ENCODE measurements at regions not wholly inside any gene's neighbourhood (a gene's known extent, or its start where the extent isn't known, plus 50 kb on each side); places are given as distances from the start of the nearest gene placed in this dataset.
"Not testable (repeated sequence)": the region's sequence is repeated elsewhere in the genome, so short reads cannot be mapped to it uniquely, and the experiment has no call there.

GRCh38 chr2:36287363-36288275 is 68.0 kb upstream of the CRIM1 start:
- Histone ChIP-seq H3K9me2 (replicated peaks; ENCODE audit: control insufficient read depth, low read length) (no peaks in the 10 kb centered on the region), H3K4me2 (ENCODE audit: low read length) (no peak overlapping the region), H4K20me1 (ENCODE audit: control insufficient read depth, insufficient read depth, low read depth, low read length) (no peaks in the 10 kb centered on the region), H3K79me2 (ENCODE audit: control insufficient read depth, low read length) (no peaks in the 10 kb centered on the region), H3F3A (ENCODE audit: control insufficient read depth, insufficient read depth) (no peaks in the 10 kb centered on the region), H3K27me3 (ENCODE audit: control insufficient read depth, low read length) (no peaks in the 10 kb centered on the region), H3K9me3 (ENCODE audit: control insufficient read depth, insufficient read depth, low read length) (no peaks in the 10 kb centered on the region), H3K36me3 (ENCODE audit: control insufficient read depth, low read length) (no peaks in the 10 kb centered on the region), H3K4me3 (ENCODE audit: low read length) (no peak overlapping the region), H3K4me1 (ENCODE audit: control insufficient read depth, low read length) (no peaks in the 10 kb centered on the region), H3K27ac (ENCODE audit: low read depth, low read length) (no peak overlapping the region)
- TF ChIP-seq EZH2phosphoT487 (IDR thresholded peaks at IDR 0.05; ENCODE audit: borderline replicate concordance, low read length) (no peak), CTCF (IDR thresholded peaks at IDR 0.05; ENCODE audit: low read depth, low read length, poor library complexity, severe bottlenecking) (no peak)

- not testable (repeated sequence) for H3K9me2 ChIP-seq (replicated peaks; ENCODE audit: control insufficient read depth, low read length); H3K79me2 ChIP-seq (ENCODE audit: control insufficient read depth, low read length); H3K4me3 ChIP-seq (ENCODE audit: low read length); H3K36me3 ChIP-seq (ENCODE audit: control insufficient read depth, low read length); H4K20me1 ChIP-seq (ENCODE audit: control insufficient read depth, insufficient read depth, low read depth, low read length); H3K4me2 ChIP-seq (ENCODE audit: low read length); H3F3A ChIP-seq (ENCODE audit: control insufficient read depth, insufficient read depth); H3K9me3 ChIP-seq (ENCODE audit: control insufficient read depth, insufficient read depth, low read length); H3K27ac ChIP-seq (ENCODE audit: low read depth, low read length); H3K27me3 ChIP-seq (ENCODE audit: control insufficient read depth, low read length); H3K4me1 ChIP-seq (ENCODE audit: control insufficient read depth, low read length)
Measured at GRCh38 chr2:36279506-36279905, 76.1 kb upstream of the CRIM1 start.

GRCh38 chr2:36277881-36278523 is 77.6 kb upstream of the CRIM1 start:
- H3K9me2 ChIP-seq (replicated peaks; ENCODE audit: control insufficient read depth, low read length) = no peaks in the 10 kb centered on the region
- no peak overlapping the region for H3K27ac ChIP-seq (ENCODE audit: low read depth, low read length)
- no peak overlapping the region for H3K4me2 ChIP-seq (ENCODE audit: low read length)
- no peaks in the 10 kb centered on the region for H4K20me1 ChIP-seq (ENCODE audit: control insufficient read depth, insufficient read depth, low read depth, low read length)
- no peaks in the 10 kb centered on the region for H3K4me1 ChIP-seq (ENCODE audit: control insufficient read depth, low read length)
- TF ChIP-seq EZH2phosphoT487 (IDR thresholded peaks at IDR 0.05; ENCODE audit: borderline replicate concordance, low read length) = no peak
- no peak for TF ChIP-seq CTCF (IDR thresholded peaks at IDR 0.05; ENCODE audit: low read depth, low read length, poor library complexity, severe bottlenecking)
- H3K36me3 ChIP-seq (ENCODE audit: control insufficient read depth, low read length) = no peaks in the 10 kb centered on the region
- H3K4me3 ChIP-seq (ENCODE audit: low read length) = no peak overlapping the region
- no peaks in the 10 kb centered on the region for H3K9me3 ChIP-seq (ENCODE audit: control insufficient read depth, insufficient read depth, low read length)
- no peaks in the 10 kb centered on the region for H3K27me3 ChIP-seq (ENCODE audit: control insufficient read depth, low read length)
- no peaks in the 10 kb centered on the region for H3F3A ChIP-seq (ENCODE audit: control insufficient read depth, insufficient read depth)
- H3K79me2 ChIP-seq (ENCODE audit: control insufficient read depth, low read length) = no peaks in the 10 kb centered on the region
